ENCODE measurements at regions not wholly inside any gene's neighbourhood (a gene's known extent, or its start where the extent isn't known, plus 50 kb on each side); places are given as distances from the start of the nearest gene placed in this dataset.
"Not testable (repeated sequence)": the region's sequence is repeated elsewhere in the genome, so short reads cannot be mapped to it uniquely, and the experiment has no call there.

DNA sequence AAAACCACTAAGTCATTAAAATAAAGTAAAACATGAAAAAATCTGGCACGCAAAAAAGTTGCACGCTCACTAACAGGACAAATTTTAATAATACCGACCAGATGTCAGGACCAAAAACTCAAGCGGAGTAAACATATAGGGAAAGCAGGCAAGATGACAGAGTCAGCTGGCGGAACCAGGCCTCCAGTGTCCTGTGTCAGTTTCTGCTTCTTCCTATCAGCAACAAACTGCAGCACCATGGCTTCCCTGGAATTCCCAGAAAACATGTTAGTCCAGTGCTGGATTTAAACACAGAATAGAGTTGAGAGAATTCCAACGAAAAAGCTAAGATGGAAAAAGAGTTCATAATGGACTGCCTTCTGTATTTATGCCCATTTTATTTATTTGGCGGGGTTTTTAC, 169.1 kb upstream of the ARHGEF26 start:
- no peak for DNase-seq

DNA sequence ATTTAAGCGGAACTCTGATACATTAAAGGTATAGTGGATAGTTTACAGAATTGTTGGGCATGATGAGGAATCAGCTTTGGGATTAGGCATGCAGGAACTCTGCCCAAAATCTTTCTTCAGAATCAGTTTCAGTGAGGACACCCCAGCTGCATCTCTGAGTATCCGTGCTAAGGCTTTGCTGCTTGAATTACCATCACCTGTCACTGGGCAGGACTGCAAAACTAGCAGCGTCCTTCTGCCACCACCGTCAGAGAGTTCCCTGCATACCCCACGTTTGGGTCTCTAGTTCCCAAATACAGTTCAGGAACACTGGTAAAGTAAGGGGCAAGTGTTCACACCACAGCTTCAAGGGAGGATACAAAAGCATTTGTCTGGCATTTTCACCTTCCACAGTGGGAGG, 164.6 kb upstream of the ARHGEF26 start:
- DNase-seq: no peak

GRCh38 chr3:153957421-153957820, 163.8 kb upstream of the ARHGEF26 start:
- no peak for DNase-seq

GRCh38 chr3:153958635-153959595, 162.3 kb upstream of the ARHGEF26 start:
- DNase-seq: no peak

- DNase-seq: no peak
Observed at GRCh38 chr3:153960458-153961074, 160.6 kb upstream of the ARHGEF26 start.

DNA sequence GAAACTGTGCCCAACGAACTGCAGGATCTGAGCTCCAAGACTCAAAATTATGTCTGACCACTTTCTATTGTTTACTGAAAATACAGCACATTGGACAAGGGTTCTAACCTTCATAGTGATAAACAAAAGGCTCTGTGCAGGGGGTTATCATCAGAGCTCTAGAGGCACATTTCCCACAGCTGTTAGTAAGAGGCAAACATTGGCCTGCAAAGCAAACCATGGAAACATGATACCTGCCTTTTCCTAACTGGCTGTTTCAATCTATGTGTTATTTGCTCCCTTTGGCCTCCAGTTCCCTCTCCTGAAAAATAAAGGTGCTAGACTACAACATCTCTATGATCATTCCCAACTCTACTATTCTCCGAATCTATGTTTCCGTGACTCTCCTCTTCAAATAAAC, 159.7 kb upstream of the ARHGEF26 start:
- no peak for DNase-seq

DNA sequence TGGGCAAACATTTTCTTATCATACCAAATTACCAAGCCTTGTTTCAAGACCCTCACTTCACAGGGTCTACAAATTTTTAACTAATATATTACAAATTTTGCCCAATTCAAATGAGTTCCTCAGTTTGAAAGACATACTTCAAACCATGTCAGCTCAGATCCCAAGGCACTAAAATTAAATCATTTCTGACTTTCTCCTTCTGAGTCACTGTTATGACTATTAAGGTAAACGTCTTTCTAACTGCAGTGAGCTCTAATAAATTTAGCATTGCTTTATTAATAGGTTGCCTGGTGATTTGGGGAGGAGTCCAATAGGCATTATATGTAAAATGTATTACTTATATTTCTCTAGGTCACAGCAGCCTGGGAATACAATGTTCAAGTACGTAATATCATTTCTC, 158.2 kb upstream of the ARHGEF26 start:
- DNase-seq: no peak

GRCh38 chr3:153967260-153967659, 153.9 kb upstream of the ARHGEF26 start:
- no peak for DNase-seq

DNA sequence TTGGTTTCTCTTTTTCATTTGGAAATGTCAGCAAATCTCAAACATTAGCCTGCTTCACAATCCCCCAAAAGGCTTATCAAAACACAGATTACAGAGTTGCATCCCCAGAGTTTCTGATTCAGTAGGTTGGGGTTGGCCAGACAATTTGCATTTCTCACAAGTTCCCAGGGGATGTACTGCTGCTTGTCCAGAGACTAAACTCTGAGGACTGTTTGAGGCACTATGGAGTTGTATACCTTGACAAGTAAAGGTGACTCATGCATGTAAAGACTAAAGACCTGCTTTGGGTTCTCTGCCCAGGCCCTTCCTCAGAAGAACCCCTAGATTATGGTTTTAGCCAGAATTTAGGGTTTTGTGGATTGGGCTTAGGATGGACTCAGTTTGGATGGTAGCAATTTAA, 151.1 kb upstream of the ARHGEF26 start:
- DNase-seq: no peak

- DNase-seq: no peak
Observed at GRCh38 chr3:153970741-153971347, 150.3 kb upstream of the ARHGEF26 start.

DNA sequence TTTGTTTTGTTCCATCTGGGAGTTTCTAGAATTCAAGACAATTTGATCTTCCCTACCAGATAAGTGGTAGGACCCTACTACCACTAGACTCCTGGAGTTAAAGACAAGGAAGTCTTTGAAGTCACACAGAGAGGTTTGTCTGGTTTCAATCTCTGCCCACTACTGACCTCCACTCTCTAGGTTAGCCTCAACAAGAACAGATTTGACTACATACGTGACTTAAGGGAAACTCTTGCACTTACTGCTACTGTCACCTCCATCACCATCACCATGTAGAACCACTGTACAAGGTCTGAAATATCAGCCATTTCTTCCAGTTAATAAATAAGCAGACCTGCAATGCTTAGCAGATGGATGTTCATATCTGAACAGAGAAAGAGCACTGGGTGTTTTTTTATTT, 148.3 kb upstream of the ARHGEF26 start:
- no peak for DNase-seq

- no peak for DNase-seq
Observed at GRCh38 chr3:153973722-153974265, 147.4 kb upstream of the ARHGEF26 start.

- no peak for DNase-seq
Observed at GRCh38 chr3:153974614-153975013, 146.6 kb upstream of the ARHGEF26 start.

- no peak for DNase-seq
Observed at GRCh38 chr3:153976891-153977554, 144.2 kb upstream of the ARHGEF26 start.

- DNase-seq: no peak
Observed at GRCh38 chr3:153978006-153978405, 143.2 kb upstream of the ARHGEF26 start.

GRCh38 chr3:153979418-153980251, 141.6 kb upstream of the ARHGEF26 start:
- no peak for DNase-seq

GRCh38 chr3:153980252-153980590, 141.0 kb upstream of the ARHGEF26 start:
- DNase-seq: no peak

- not testable (repeated sequence) for DNase-seq
Observed at GRCh38 chr3:153997364-153997763, 123.8 kb upstream of the ARHGEF26 start.

- DNase-seq: no peak
Observed at GRCh38 chr3:154003649-154004048, 117.5 kb upstream of the ARHGEF26 start.

DNA sequence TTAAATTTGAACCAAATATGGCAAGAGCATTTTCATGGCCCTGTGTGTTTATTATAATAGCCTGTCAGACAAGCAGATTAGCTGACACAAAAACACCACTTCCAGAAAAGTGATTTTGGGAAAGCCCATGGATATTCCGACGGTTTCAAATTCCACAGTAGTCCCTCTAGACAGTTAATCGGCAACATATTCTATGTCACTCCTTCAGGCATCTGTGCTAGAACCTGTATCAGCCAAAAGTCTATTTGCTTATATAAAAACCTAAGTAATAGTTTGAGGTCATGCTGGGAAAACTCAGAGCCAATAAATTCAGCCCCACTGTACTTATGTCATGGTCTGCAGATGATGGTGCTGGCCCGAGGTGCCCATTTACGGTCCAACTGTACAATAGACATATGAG, 110.2 kb upstream of the ARHGEF26 start:
- no peak for DNase-seq

- DNase-seq: no peak
Observed at GRCh38 chr3:154013736-154014135, 107.5 kb upstream of the ARHGEF26 start.

GRCh38 chr3:154015307-154015706, 105.9 kb upstream of the ARHGEF26 start:
- DNase-seq: no peak
